HS-5 (cell line): ENCODE measurements at regions not wholly inside any gene's neighbourhood (a gene's known extent, or its start where the extent isn't known, plus 50 kb on each side); places are given as distances from the start of the nearest gene placed in this dataset.

Source experiments
- DNase-seq: peaks from one replicate; pipeline ENCODE4 v3.0.0-alpha.2; 2012; ENCODE audit warnings: low read depth

DNA sequence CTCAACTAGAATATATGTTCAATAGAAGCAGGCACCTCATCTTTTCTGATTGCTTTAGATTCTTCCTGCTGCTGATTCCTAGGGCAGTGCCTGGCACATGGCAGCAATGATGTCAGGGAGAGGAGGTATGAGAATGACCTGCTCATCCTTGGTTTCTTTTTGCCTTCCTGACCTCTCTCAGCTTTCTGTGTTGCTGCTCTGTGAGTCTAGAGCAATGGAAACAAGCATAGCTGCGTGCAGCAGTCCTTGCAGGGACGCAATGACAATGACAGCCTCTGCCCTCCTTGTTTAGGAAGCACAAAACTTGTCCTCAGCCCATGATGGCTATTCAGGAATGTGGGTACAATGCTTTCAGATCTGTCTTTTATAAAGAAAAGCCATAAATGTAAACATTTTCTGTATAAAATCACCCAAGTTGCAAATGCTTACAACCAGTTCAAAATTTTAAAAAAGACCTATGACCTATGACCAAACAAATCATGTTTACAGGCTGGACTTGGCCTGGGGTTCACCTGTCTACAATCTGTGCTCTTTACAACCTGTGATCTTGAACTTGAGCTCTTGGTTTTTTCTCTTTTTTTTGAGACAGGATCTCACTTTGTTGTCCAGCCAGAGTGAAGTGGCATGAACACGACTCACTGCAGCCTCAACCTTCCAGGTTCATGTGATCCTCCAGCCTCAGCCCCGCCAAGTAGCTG, 549.4 kb upstream of the ATP2B1 start:
- DNase-seq = no peak

DNA sequence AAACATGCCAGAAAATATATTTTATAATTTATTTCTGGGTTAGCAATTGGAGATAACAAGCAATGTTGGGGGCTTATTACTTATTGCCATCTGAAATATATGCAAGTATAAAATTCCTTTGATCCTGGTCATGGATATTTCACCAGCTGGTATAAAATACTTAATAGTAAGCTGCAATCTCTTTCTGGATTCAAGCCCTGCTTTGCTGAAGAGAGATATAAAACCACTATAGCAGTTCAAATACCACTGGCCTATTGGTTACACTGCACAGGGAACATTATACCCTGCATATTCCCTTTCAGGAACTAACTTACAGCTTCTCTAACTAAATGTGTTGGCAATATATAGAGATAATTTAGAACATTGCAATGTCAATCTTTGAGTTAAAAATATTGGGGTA, 546.2 kb upstream of the ATP2B1 start:
- no peak for DNase-seq

DNA sequence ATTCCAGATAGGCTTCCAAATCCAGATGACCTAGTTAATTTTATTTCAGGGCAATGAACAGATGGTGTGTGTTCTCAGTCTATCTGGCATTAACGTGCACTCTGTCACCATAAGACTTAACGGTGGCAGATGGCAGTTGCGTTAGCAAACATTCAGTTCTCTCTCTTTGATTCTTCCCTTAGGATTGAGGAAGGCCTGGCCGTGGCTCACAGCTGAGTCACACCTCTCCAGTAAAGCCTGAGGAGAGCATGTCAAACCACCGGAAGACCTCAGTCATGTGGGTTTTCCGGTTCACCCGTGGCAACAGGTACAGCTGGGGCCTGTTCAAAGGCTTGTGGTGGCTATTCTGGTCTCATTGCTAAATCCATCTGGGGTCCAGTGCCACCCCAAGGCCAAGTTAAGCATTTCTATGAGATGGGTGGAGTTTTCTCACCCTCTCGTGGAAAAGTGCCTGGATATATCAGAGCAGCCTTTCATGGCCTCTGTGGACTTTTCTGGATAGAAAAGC, 545.1 kb upstream of the ATP2B1 start:
- peak; percentile 95 for DNase-seq

DNA sequence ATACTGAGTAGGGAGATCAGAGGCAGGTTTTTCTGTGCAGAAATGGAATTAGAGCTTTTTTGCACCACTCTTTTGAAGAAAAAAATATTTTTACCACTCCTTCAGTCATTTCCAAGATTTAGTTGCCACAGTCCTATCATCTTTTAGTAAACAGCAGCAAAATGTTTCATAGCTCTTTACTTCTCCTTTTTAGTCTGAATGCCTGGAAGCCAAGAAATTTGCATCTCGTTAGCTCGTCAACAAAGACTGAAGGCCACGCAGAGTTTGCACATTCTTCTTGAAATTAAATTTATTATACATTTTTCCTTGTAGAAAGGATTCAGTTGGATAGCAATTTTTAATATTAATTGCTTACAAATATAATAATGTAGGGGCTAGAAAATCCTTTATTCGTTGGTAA, 544.5 kb upstream of the ATP2B1 start:
- DNase-seq = no peak

DNA sequence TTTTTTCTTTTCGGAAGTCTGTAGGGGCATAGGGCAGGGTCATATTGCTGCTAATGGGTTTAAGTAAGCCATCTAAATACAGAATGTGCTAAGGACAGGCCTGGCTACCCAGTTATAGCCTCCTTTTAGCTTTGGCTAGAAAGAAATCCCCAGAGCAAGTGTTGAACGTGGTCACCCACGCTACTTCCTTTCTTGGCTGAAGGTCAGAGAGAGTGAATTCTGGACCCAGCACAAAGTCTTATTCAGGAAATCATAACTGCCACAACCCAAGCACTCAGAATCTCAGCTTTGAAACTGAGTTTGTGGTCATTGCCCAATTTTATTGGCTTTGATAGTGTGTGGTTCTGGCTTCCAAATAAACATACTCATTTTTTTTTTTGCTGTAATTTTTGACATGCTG, 542.1 kb upstream of the ATP2B1 start:
- DNase-seq = no peak

DNA sequence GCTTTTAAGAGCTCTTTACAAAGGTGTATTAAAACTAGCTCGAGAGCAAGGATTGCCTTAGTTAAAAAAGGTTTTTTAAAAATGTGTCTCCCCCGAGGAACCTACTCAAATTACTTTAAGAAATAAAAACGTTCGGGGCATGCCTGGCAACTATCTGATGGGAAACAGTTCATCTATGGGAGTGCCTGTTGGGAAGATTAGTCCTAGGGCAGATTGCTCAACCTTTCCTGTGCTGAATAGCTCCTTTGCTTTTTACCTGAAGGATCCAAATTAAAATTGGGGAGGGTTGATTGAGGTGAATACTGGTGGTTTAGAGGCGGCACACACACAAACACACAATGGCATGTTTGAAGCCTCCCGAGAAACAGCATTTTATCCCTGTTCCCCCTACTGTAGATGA, 541.4 kb upstream of the ATP2B1 start:
- DNase-seq = no peak

DNA sequence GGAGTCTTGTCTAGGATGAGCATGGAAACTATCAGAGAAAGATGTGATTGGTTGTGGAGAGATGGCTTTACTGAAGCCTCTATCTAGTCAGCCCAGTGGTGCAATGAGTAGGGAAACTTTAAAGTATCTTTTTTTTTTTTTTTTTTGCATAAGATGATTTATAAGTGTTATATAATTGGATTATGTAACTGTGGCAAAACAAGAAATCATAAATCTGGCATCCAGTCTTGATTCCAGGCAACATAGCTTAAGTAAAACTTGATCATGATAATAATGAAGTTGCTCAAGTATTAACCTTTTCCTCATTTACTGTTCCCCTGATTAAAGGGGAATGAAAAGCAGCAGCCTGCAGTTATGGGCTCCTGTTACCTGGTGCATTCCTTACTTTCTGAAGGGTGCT, 538.0 kb upstream of the ATP2B1 start:
- no peak for DNase-seq

DNA sequence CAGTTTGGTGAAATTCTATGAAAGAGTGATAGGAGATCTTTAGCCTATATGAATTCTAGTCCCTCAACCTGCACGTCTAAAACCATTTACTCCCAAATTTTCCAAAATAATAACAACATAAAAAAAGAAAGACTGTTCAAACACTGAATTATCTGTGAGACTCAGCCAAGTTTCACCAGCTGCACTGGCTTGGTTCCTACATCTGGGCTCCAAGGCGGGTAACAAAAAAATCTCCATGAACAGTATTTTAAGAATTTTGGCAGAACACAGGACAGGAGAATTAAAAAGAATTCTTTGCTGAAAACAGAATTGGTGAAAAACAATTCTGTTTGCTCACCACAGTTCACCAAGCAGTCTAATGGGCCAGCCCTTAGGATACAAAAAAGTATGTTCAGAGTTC, 536.8 kb upstream of the ATP2B1 start:
- DNase-seq = no peak

DNA sequence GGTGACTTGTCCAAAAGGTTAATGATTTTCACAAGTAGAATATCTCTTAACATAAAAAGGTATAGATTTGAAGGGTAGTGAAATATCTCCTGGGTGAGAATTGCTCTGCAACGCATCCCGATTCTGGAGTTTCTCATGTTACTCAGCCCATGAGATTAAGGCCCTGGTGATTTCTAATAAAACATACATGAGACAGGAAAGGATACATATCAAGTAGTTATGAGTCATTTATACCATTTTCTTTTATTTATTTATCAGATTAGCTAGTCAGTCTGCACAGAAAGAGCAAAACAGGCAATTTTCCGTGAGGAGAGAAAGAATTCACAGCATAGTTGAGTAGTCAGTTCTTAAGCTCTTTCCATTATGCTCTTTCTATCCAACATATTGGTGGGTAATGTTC, 535.6 kb upstream of the ATP2B1 start:
- no peak for DNase-seq

DNA sequence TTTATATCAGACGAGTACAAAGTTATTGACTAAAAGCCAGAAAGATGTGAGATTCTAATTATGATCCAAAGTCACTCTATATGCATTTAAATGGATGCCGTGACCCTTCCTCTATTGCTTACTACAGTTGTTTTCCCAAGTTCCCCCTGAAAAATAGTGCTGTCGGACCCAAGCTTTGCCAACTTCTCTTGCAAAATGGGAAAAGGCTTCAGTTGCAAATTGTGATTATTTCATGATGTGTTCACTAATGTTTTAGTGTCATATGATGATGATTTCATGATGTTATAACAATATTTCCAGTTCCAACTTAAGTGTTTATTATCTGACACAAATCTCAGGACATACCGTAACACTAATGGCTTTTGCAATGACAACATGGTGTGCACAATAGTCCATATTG, 534.6 kb upstream of the ATP2B1 start:
- DNase-seq = no peak

DNA sequence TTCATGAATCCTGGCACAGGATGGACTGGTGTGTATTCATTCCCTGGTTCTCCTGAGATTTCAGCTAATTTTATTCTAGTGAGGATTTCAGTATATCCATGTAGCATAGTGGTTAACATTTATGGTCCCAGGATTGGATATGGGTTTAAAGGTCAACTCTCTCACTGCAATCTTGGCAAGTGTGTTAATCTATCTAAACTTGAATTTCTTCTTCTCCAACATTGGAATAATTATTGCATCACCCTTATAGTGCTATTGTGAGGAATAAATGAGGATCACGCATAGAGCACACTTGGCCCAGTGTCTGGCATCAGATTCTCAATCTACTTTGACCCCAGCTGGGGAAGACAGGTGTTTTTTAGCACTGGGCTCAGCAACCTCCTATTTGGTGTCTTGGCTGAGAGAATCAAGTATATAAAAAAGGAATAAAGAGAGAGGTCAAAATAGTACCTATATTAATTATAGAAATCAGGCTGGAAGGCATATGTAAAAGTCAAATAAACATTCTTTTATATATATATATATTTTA, 531.2 kb upstream of the ATP2B1 start:
- DNase-seq = no peak

DNA sequence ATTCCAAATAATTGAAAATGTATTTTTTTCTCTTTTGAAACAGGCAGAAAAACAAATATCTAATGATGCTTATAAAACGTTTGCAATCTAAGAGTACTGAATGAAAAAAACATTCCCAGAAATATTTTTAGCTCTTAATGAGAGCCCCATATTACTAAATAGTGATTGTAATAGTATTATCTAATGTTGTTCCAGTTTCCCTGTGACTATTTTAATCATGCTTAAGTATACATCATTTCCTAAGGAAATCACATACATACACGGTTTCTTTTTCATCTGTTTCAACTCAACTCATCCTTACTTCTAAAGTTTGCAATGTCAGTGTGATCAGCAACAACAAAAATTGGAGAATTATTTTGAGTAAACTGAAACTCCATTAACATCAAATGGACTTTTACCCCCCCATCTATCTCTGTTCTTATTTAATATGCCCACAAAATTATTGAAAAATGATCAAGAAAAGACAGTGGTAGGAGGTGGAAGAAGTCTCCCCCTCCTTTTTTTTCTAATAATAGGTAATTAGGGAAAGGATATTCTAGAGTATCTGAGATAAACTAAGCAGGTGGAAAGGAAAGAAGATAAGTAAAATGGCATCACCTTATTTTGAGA, 530.1 kb upstream of the ATP2B1 start:
- no peak for DNase-seq

DNA sequence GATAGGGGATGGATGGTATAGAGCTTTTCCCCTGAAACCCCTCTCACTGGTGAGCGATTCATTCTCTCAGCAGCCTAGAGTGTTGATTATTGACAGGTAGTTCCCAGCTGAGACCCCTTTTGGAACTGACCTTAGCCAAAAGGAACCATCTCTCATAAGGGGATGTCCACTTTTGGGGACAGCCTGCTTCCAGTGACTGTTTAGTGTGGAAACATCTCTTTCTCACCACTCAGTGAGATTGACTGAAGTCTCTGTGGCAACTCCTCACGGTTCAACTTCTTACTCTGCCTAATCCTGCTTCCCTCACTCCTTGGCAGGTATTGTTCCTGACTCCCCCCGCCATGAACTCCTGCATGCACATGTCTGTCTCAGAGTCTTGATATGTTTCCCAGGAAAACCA, 529.2 kb upstream of the ATP2B1 start:
- no peak for DNase-seq

DNA sequence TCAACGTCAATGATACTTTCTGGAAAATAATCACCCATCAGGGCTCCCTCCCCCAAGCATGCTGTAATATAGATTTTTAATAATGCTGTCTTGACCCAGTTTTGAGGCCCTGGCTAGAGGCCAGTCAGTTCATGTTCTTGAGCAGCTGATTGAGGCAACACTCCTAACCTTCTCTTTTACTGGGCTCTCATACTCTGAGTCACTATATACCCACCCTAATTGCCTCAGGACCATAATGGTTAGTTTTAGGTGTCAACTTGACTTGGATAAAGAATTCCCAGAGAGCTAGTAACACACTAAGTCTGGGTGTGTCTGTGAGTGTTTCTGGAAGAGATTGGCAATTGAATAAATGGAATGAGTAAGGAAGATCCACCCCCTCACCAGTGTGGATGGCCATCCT, 527.0 kb upstream of the ATP2B1 start:
- no peak for DNase-seq

DNA sequence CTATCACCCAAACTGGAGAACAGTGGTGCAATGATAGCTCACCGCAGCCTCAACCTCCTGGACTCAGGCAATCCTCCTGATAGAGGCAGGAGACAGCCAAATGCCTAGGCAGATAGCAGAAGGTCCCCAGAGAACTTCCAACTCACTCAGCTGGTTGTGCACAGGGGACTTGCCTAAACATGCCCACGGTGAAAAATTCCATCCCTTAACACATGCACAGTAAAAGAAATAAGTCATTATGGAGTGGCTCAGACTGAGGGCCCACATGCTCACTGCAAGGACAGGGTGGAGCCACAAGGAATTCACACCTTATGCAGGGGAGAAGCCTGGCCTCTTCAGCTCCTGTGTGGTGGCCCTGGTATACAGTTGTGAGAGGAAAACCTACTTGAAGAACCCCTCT, 525.8 kb upstream of the ATP2B1 start:
- no peak for DNase-seq

DNA sequence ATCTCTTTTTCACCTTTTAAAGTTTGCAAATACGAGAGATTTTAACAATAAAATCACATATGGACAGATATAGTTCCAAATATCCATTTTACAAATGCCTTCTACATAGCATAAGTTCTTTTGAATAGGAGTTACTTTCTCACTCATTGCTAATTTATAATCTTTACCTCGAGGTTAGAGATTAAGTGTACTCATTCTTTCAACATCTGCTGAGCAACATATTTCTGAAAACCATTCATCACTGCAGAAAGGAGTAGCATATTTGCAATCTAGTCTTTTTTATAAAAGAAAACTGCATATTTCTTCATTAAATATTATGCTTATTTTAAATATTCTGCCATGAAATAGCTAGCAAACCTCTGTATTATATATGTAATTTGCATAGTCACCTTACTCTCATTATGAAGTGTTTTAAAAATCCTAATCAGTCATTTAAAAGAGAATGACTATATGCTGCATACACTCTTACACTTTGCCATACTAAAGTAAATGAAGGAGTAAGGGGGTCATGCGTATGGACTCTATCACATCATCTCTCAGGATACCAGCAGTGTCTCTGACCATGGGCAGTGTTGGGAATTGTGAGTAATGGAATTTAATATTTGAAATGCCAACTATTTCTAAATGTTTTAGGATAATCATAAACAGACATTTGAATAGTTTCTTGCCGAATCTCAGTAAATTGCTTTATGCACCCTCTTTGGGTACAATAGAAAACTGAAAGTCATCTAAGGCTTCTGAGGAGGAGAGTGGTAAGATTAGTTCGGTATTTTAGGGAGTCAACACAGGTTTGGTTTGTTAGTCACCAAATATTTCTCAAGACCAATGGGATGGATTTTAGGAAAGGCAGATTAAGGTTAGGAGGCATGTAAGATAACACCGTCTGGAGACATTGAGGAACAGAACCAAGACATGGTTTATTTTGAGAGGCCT, 524.8 kb upstream of the ATP2B1 start:
- peak; percentile 23 for DNase-seq

DNA sequence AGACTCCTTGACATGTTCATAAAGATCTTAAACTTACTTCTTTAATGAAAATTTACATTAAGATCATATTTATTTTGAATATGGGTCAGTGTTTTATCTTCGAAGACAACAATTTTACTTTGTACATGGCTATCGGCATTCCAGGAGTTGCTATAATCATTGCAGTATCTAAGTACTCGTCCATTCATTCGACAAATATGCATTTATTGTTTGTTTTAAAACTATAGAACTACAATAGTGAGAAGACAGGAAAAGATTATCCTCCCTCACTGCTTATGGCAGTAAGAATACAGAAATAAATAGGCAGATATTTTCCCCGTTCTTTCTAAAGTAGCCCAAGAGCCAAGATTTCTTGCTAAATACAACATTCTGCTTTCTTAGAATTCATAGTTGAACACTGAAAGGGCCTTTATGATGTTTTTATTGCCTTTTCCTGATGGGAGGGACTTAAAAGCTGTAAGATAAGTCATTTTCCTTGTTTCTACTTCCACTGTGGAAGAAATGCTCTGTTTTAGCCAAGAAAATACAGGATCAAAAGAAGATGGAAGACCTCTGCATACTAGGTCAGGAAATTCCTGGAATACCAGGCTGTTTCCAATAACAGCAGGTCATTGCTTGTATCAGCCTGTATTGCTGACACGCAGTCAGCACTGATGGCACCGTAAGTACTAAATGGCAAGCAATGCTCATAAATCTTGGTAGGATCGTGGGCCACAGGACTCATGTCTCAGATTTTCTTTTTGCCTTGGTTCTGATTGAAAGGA, 521.0 kb upstream of the ATP2B1 start:
- no peak for DNase-seq

DNA sequence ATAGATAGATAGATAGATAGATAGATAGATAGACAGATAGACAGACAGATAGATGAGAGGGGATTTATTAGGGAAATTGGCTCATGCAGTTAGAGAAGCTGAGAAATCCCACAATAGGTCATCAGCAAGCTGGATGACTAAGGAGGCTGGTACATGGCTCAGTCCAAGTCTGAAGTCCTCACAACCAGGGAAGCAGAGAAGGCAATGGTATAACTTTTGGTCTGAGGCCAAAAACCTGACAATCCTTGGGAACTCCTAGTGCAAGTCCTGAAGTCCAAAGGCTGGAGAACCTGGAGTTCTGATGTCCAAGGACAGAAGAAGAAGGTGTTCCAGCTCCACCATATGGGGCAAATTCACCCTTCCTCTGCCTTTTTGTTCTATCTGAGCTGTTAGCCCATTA, 517.6 kb upstream of the ATP2B1 start:
- DNase-seq = no peak

DNA sequence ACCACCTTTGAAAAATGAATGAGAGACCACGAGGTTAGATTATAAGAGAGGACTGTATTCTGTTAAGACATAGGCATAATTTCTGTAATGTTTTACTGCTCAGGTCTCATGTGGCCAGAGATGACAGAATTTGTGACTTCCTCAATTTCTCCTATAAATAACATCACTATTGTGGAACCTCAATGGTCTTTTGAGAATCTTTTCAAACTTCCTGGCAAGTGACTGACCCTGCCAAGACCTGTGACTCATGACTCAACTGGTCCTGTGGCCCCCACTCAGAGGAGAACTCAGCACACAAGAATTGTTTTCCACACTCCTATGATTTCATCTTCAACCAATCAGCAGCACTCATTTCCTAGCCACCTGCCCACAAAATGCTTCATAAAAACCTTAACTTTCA, 508.2 kb upstream of the ATP2B1 start:
- peak; percentile 10 for DNase-seq

DNA sequence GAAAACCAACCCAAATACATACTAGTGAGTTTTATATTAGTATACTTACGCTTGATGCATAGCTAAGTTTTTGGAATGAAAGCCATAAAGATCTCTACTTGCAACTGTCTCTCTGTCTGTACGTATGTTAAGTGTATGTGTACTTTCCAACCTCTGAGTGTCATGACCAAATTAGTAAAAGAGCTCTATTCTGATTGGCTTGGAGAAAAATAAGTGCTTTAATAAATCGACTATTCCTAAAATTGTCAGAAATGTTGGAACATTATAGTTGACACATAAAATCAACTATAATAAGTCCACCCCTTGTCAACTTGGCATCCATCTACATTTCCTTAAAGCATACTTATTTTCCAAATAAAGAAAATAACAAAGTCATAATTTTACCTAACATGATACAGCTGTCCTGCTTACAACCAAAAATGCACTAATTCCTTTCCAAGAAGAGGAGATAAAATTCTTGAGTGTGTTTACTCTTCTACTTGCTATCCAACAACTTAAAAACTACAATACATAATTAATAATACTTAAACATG, 507.4 kb upstream of the ATP2B1 start:
- DNase-seq = no peak

DNA sequence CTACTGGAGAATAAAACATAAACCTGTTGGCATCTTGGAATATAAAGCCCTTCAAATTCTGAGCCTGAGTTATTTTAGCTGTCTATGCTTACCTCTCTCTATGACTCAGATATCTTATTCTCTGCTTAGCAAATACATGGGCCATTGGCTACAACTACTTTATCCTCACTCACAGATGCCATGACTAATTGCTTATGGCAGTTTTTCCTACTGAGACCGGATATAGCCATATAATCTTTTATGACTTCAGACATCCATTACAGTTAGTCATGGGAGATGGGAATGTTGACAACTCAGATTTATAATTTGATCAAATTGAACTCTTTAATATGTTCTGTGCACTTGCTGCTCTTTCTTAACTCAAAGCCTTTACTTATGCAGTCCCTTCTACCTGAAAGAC, 502.4 kb upstream of the ATP2B1 start:
- peak; percentile 78 for DNase-seq

DNA sequence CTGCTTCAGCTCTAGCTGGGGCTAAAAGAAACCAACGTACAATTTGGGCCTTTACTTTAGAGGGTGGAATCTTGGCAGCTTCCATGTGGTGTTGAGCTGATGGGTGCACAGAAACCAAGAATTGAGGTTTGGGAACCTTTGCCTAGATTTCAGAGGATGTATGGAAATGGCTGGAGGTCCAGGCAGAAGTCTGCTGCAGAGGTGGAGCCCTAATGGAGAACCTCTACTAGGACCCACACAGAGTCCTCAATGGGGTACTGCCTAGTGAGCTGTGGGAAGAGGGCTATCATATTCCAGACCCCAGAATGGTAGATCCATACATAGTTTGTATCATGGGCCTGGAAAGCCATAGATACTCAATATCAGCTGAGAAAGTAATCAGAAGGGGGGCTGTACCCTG, 500.4 kb upstream of the ATP2B1 start:
- no peak for DNase-seq
